ENCODE measurements at regions not wholly inside any gene's neighbourhood (a gene's known extent, or its start where the extent isn't known, plus 50 kb on each side); places are given as distances from the start of the nearest gene placed in this dataset.

DNA sequence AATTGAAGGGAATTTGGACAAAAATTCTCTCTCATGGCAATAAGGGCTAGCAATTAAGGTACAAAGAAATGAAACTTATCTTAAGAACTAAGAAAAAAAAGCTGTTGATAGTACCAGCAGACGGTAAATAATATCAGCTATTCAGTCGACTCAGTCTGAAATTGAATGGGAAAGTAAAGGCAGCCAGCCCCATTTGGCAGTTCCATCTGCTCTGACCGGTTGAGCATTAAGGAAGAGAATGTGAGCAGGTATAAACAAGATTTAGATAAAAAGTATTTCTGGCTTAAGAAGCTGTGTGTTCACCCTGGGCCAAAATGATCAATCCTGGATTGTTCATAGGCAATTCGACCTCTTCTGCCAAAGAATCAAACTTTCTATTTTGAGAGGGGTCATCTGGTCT, 154.6 kb upstream of the NPVF start:
- TF ChIP-seq, protein P1, sequence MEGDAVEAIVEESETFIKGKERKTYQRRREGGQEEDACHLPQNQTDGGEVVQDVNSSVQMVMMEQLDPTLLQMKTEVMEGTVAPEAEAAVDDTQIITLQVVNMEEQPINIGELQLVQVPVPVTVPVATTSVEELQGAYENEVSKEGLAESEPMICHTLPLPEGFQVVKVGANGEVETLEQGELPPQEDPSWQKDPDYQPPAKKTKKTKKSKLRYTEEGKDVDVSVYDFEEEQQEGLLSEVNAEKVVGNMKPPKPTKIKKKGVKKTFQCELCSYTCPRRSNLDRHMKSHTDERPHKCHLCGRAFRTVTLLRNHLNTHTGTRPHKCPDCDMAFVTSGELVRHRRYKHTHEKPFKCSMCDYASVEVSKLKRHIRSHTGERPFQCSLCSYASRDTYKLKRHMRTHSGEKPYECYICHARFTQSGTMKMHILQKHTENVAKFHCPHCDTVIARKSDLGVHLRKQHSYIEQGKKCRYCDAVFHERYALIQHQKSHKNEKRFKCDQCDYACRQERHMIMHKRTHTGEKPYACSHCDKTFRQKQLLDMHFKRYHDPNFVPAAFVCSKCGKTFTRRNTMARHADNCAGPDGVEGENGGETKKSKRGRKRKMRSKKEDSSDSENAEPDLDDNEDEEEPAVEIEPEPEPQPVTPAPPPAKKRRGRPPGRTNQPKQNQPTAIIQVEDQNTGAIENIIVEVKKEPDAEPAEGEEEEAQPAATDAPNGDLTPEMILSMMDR (IDR thresholded peaks at IDR 0.05), result no peak
- no peak for TF ChIP-seq POLR2A (IDR thresholded peaks at IDR 0.05)
